T47D (cell line): ENCODE measurements at regions not wholly inside any gene's neighbourhood (a gene's known extent, or its start where the extent isn't known, plus 50 kb on each side); places are given as distances from the start of the nearest gene placed in this dataset.

Source experiments
- DNase-seq, 2 experiments: peaks; one replicate each; pipeline versions ENCODE4 v3.0.0 to v3.0.0-alpha.2; 2011 to 2012; ENCODE audit warnings: low read depth in 1 of 2, low spot score in 1 of 2
- JUND ChIP-seq: IDR thresholded peaks from 2 replicates; pipeline ENCODE4 v1.6.1; 2012; ENCODE audit warnings: low read depth
- in situ Hi-C: cut with HindIII; loops from 2 replicates; pipeline ENCODE4 v1.10.0; 2016; ENCODE audit warnings: low sequenced_read_pairs, low pct_unique_long_range_greater_than_20kb

- no peak for TF ChIP-seq JUND
- DNase-seq = no peak
- in situ Hi-C loops = no loop called here
Measured at GRCh38 chr1:172914501-172915144, 136.1 kb downstream of the TNFSF18 start.

GRCh38 chr1:172915271-172915670 is 135.5 kb downstream of the TNFSF18 start:
- DNase-seq = no peak
- TF ChIP-seq JUND = no peak
- in situ Hi-C loops = no loop called here

- no peak for TF ChIP-seq JUND
- no peak for DNase-seq
- in situ Hi-C loops = no loop called here
Measured at GRCh38 chr1:172916116-172916515, 134.6 kb downstream of the TNFSF18 start.

- no peak for TF ChIP-seq JUND
- in situ Hi-C loops = no loop called here
- no peak for DNase-seq
Measured at GRCh38 chr1:172917972-172918371, 132.8 kb downstream of the TNFSF18 start.

GRCh38 chr1:172918478-172918877 is 132.3 kb downstream of the TNFSF18 start:
- TF ChIP-seq JUND = no peak
- DNase-seq = no peak
- in situ Hi-C loops = no loop called here

- DNase-seq = no peak
- no peak for TF ChIP-seq JUND
Measured at GRCh38 chr1:172926070-172926469, 124.7 kb downstream of the TNFSF18 start.

GRCh38 chr1:172928412-172928811 is 122.3 kb downstream of the TNFSF18 start:
- in situ Hi-C loops = no loop called here
- TF ChIP-seq JUND = no peak
- no peak for DNase-seq

More at GRCh38 chr1:172926070-172926469, 124.7 kb downstream of the TNFSF18 start:
- in situ Hi-C loops = no loop called here

GRCh38 chr1:172929006-172929405 is 121.7 kb downstream of the TNFSF18 start:
- in situ Hi-C loops = no loop called here
- DNase-seq = no peak
- TF ChIP-seq JUND = no peak

- in situ Hi-C loops = no loop called here
- DNase-seq = no peak
- TF ChIP-seq JUND = no peak
Measured at GRCh38 chr1:172930142-172930541, 120.6 kb downstream of the TNFSF18 start.

GRCh38 chr1:172931340-172931739 is 119.4 kb downstream of the TNFSF18 start:
- TF ChIP-seq JUND = no peak

GRCh38 chr1:172931761-172932160 is 119.0 kb downstream of the TNFSF18 start:
- DNase-seq = no peak
- in situ Hi-C loops = no loop called here
- TF ChIP-seq JUND = no peak

More at GRCh38 chr1:172931340-172931739, 119.4 kb downstream of the TNFSF18 start:
- no peak for DNase-seq
- in situ Hi-C loops = no loop called here

- DNase-seq = no peak
- TF ChIP-seq JUND = no peak
- in situ Hi-C loops = no loop called here
Measured at GRCh38 chr1:172932981-172933380, 117.8 kb downstream of the TNFSF18 start.

- no peak for DNase-seq
- in situ Hi-C loops = no loop called here
- no peak for TF ChIP-seq JUND
Measured at GRCh38 chr1:172934417-172934762, 116.4 kb downstream of the TNFSF18 start.

- no peak for DNase-seq
- no peak for TF ChIP-seq JUND
- in situ Hi-C loops = no loop called here
Measured at GRCh38 chr1:172935062-172935592, 115.6 kb downstream of the TNFSF18 start.
